GM19324 (cell line): ENCODE measurements at regions not wholly inside any gene's neighbourhood (a gene's known extent, or its start where the extent isn't known, plus 50 kb on each side); places are given as distances from the start of the nearest gene placed in this dataset.
"Not testable (repeated sequence)": the region's sequence is repeated elsewhere in the genome, so short reads cannot be mapped to it uniquely, and the experiment has no call there.

Source experiments
- ATAC-seq: cut with Tn5 transposase; IDR thresholded peaks from one replicate; pipeline ENCODE4 v1.9.1; 2021; ENCODE audit warnings: mild to moderate bottlenecking, moderate library complexity; ENCODE audit not compliant: unreplicated experiment, low FRiP score

GRCh38 chr3:144663456-144664436 is 692.1 kb downstream of the DIPK2A start:
- ATAC-seq = no peak

GRCh38 chr3:144665567-144666053 is 694.0 kb downstream of the DIPK2A start:
- ATAC-seq = no peak

- ATAC-seq = no peak
Measured at GRCh38 chr3:144670571-144670970, 698.9 kb downstream of the DIPK2A start.

- ATAC-seq = no peak
Measured at GRCh38 chr3:144677103-144677502, 705.5 kb downstream of the DIPK2A start.

- no peak for ATAC-seq
Measured at GRCh38 chr3:144683065-144683464, 711.4 kb downstream of the DIPK2A start.

- ATAC-seq = no peak
Measured at GRCh38 chr3:144687862-144688261, 716.2 kb downstream of the DIPK2A start.

- no peak for ATAC-seq
Measured at GRCh38 chr3:144692488-144692887, 720.9 kb downstream of the DIPK2A start.

GRCh38 chr3:144708437-144708836 is 736.8 kb downstream of the DIPK2A start:
- no peak for ATAC-seq

- ATAC-seq = no peak
Measured at GRCh38 chr3:144737281-144737680, 765.7 kb downstream of the DIPK2A start.

- no peak for ATAC-seq
Measured at GRCh38 chr3:144743225-144743668, 771.6 kb downstream of the DIPK2A start.

GRCh38 chr3:144744473-144744872 is 772.9 kb downstream of the DIPK2A start:
- no peak for ATAC-seq

- ATAC-seq = no peak
Measured at GRCh38 chr3:144746631-144747030, 775.0 kb downstream of the DIPK2A start.

GRCh38 chr3:144749536-144750253 is 778.1 kb downstream of the DIPK2A start:
- ATAC-seq = not testable (repeated sequence)

- ATAC-seq = no peak
Measured at GRCh38 chr3:144754076-144754783, 782.6 kb downstream of the DIPK2A start.

- no peak for ATAC-seq
Measured at GRCh38 chr3:144756704-144757440, 785.2 kb downstream of the DIPK2A start.

GRCh38 chr3:144760831-144761230 is 789.2 kb downstream of the DIPK2A start:
- no peak for ATAC-seq

GRCh38 chr3:144762091-144762490 is 790.5 kb downstream of the DIPK2A start:
- ATAC-seq = no peak

- peak; percentile 98 for ATAC-seq
Measured at GRCh38 chr3:144763878-144764454, 792.3 kb downstream of the DIPK2A start.

- ATAC-seq = no peak
Measured at GRCh38 chr3:144770281-144770680, 798.7 kb downstream of the DIPK2A start.
